GM20000 (cell line): ENCODE measurements at regions not wholly inside any gene's neighbourhood (a gene's known extent, or its start where the extent isn't known, plus 50 kb on each side); places are given as distances from the start of the nearest gene placed in this dataset.

Source experiments
- DNase-seq: peaks from one replicate; pipeline ENCODE4 v3.0.0; 2012; ENCODE audit warnings: low spot score
- CTCF ChIP-seq: IDR thresholded peaks from 2 replicates; pipeline ENCODE4 v1.5.1; 2012; ENCODE audit warnings: mild to moderate bottlenecking, control low read depth; ENCODE audit errors: extremely low read depth, missing control alignments

GRCh38 chr4:140316799-140317198, 56.6 kb upstream of the SCOC start:
- no peak for TF ChIP-seq CTCF
- no peak for DNase-seq

GRCh38 chr4:140315970-140316369, 57.5 kb upstream of the SCOC start:
- no peak for TF ChIP-seq CTCF
- DNase-seq, result no peak

- DNase-seq, result no peak
- no peak for TF ChIP-seq CTCF
Observed at GRCh38 chr4:140315438-140315837, 58.0 kb upstream of the SCOC start.

- TF ChIP-seq CTCF, result no peak
- DNase-seq, result no peak
Observed at GRCh38 chr4:140315019-140315418, 58.4 kb upstream of the SCOC start.

- DNase-seq, result no peak
- TF ChIP-seq CTCF, result no peak
Observed at GRCh38 chr4:140312100-140312499, 61.3 kb upstream of the SCOC start.

GRCh38 chr4:140311257-140311835, 62.1 kb upstream of the SCOC start:
- no peak for DNase-seq
- no peak for TF ChIP-seq CTCF

- DNase-seq, result no peak
- TF ChIP-seq CTCF, result no peak
Observed at GRCh38 chr4:140309124-140309870, 64.1 kb upstream of the SCOC start.
